ENCODE measurements at regions not wholly inside any gene's neighbourhood (a gene's known extent, or its start where the extent isn't known, plus 50 kb on each side); places are given as distances from the start of the nearest gene placed in this dataset.

- no peak for TF ChIP-seq CTCF (IDR thresholded peaks at IDR 0.05; ENCODE audit: low read length)
- no peak for TF ChIP-seq EZH2 (IDR thresholded peaks at IDR 0.05; ENCODE audit: borderline replicate concordance, low read length)
Observed at GRCh38 chr11:79501707-79502106, 60.9 kb upstream of the TENM4 start.

Measured in OCI-LY1 (cell line).